RWPE1 (cell line): ENCODE measurements at regions not wholly inside any gene's neighbourhood (a gene's known extent, or its start where the extent isn't known, plus 50 kb on each side); places are given as distances from the start of the nearest gene placed in this dataset.
"Not testable (repeated sequence)": the region's sequence is repeated elsewhere in the genome, so short reads cannot be mapped to it uniquely, and the experiment has no call there.

Experiments used
- CTCF ChIA-PET: fragments of 350-600 bp; sonication (Branson Sonifier 250); formaldehyde crosslinking; extraction: SDS; loops from one replicate; lab custom pipeline; 2021; lab: Yijun Ruan, JAX
- POLR2A ChIA-PET: fragments of 400-600 bp; formaldehyde crosslinking; extraction: SDS; loops from one replicate; lab custom pipeline; 2020; ENCODE audit warnings: antibody characterized with exemption; ENCODE audit not compliant: low non-redundant PET; lab: Yijun Ruan, JAX
- DNase-seq: peaks from one replicate; pipeline ENCODE4 v3.0.0; 2012; ENCODE audit warnings: low spot score
- H3K27ac ChIP-seq: fragments of 450-650 bp; 2 replicates; pipeline ENCODE4 v1.5.1; 2017
- CTCF ChIP-seq: fragments of 450-650 bp; conservative IDR thresholded peaks from 2 replicates; pipeline ENCODE4 v1.5.1; 2017; ENCODE audit warnings: low read depth, mild to moderate bottlenecking

- DNase-seq, result no peak
- POLR2A ChIA-PET, result no interaction called here
- CTCF ChIA-PET, result interaction anchor here (0.6 kb wide), 2 partner anchors 19 to 511 kb away, joined by 4 to 5 read pairs; no protein-coding TSS in a partner anchor
- no peak overlapping the region for H3K27ac ChIP-seq
- no peak for TF ChIP-seq CTCF
Observed at GRCh38 chr5:85333276-85333675, 948.6 kb upstream of the EDIL3 start.

GRCh38 chr5:85337435-85337834, 952.8 kb upstream of the EDIL3 start:
- ChIA-PET POLR2A (no interaction called here), CTCF (no interaction called here)
- no peak overlapping the region for H3K27ac ChIP-seq
- no peak for DNase-seq
- no peak for TF ChIP-seq CTCF

- DNase-seq, result no peak
- POLR2A ChIA-PET, result no interaction called here
- CTCF ChIA-PET, result interaction anchor here (0.7 kb wide), 1 partner anchor 44 kb away, joined by 3 read pairs; no protein-coding TSS in a partner anchor
- H3K27ac ChIP-seq, result no peak overlapping the region
- TF ChIP-seq CTCF, result no peak
Observed at GRCh38 chr5:85340790-85341189, 956.1 kb upstream of the EDIL3 start.

GRCh38 chr5:85345818-85346217, 961.1 kb upstream of the EDIL3 start:
- no peak overlapping the region for H3K27ac ChIP-seq
- DNase-seq, result no peak
- ChIA-PET POLR2A (no interaction called here), CTCF (interaction anchor here (0.5 kb wide), 1 partner anchor 466 kb away, joined by 4 read pairs; no protein-coding TSS in a partner anchor)
- TF ChIP-seq CTCF, result no peak

- DNase-seq, result no peak
- no peak for TF ChIP-seq CTCF
- ChIA-PET POLR2A (no interaction called here), CTCF (no interaction called here)
- H3K27ac ChIP-seq, result no peak overlapping the region
Observed at GRCh38 chr5:85357309-85357708, 972.6 kb upstream of the EDIL3 start.

GRCh38 chr5:85375525-85375924, 990.8 kb upstream of the EDIL3 start:
- DNase-seq, result no peak
- no peak for TF ChIP-seq CTCF
- POLR2A ChIA-PET, result no interaction called here

GRCh38 chr5:85388770-85389169, 1004.1 kb upstream of the EDIL3 start:
- POLR2A ChIA-PET, result no interaction called here
- DNase-seq, result no peak
- CTCF ChIA-PET, result interaction anchor here (0.5 kb wide), 1 partner anchor 13 kb away, joined by 3 read pairs; no protein-coding TSS in a partner anchor
- no peak for TF ChIP-seq CTCF
- H3K27ac ChIP-seq, result no peak overlapping the region

More at GRCh38 chr5:85375525-85375924, 990.8 kb upstream of the EDIL3 start:
- CTCF ChIA-PET, result no interaction called here
- H3K27ac ChIP-seq, result no peak overlapping the region

- H3K27ac ChIP-seq, POLR2A ChIA-PET, DNase-seq, CTCF ChIA-PET: not testable (repeated sequence)
Observed at GRCh38 chr5:85392309-85392708, 1007.6 kb upstream of the EDIL3 start.
